ENCODE measurements at regions not wholly inside any gene's neighbourhood (a gene's known extent, or its start where the extent isn't known, plus 50 kb on each side); places are given as distances from the start of the nearest gene placed in this dataset.

DNA sequence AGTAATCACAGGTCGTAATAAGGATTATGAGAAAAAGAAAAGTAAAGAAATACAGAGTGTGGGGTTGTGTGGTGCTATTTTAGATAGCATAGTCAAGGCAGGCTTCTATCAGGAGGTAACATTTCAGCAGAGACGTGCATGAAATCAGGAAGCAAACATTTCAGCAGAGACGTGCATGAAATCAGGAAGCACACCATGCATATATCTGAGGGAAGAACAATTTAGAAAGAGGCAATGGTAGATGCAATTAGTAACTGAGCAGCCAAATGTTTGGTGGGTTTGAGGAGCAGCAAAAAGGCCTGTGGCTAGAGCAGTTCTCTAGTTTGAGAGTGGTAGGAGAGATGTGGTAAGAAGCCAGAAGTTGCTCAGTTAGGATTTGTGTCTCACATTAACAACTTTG lies 713.7 kb downstream of the ADCYAP1 start:
- TF ChIP-seq, protein P1, sequence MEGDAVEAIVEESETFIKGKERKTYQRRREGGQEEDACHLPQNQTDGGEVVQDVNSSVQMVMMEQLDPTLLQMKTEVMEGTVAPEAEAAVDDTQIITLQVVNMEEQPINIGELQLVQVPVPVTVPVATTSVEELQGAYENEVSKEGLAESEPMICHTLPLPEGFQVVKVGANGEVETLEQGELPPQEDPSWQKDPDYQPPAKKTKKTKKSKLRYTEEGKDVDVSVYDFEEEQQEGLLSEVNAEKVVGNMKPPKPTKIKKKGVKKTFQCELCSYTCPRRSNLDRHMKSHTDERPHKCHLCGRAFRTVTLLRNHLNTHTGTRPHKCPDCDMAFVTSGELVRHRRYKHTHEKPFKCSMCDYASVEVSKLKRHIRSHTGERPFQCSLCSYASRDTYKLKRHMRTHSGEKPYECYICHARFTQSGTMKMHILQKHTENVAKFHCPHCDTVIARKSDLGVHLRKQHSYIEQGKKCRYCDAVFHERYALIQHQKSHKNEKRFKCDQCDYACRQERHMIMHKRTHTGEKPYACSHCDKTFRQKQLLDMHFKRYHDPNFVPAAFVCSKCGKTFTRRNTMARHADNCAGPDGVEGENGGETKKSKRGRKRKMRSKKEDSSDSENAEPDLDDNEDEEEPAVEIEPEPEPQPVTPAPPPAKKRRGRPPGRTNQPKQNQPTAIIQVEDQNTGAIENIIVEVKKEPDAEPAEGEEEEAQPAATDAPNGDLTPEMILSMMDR (IDR thresholded peaks at IDR 0.05): no peak
- TF ChIP-seq MYBL2 (CRISPR knock-in tag; IDR thresholded peaks at IDR 0.05) (no peak), TEAD1 (CRISPR knock-in tag; IDR thresholded peaks at IDR 0.05) (no peak), IRF2 (CRISPR knock-in tag; IDR thresholded peaks at IDR 0.05; ENCODE audit: borderline replicate concordance, low read depth) (no peak), ATF1 (CRISPR knock-in tag; IDR thresholded peaks at IDR 0.05) (no peak)
- TF ChIP-seq, protein P2, sequence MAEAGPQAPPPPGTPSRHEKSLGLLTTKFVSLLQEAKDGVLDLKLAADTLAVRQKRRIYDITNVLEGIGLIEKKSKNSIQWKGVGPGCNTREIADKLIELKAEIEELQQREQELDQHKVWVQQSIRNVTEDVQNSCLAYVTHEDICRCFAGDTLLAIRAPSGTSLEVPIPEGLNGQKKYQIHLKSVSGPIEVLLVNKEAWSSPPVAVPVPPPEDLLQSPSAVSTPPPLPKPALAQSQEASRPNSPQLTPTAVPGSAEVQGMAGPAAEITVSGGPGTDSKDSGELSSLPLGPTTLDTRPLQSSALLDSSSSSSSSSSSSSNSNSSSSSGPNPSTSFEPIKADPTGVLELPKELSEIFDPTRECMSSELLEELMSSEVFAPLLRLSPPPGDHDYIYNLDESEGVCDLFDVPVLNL (CRISPR knock-in tag; IDR thresholded peaks at IDR 0.05; ENCODE audit: borderline replicate concordance, low read depth): no peak
- TF ChIP-seq, protein P3, sequence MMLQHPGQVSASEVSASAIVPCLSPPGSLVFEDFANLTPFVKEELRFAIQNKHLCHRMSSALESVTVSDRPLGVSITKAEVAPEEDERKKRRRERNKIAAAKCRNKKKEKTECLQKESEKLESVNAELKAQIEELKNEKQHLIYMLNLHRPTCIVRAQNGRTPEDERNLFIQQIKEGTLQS (CRISPR knock-in tag; conservative IDR thresholded peaks at IDR 0.05): no peak
- TF ChIP-seq, protein P4, sequence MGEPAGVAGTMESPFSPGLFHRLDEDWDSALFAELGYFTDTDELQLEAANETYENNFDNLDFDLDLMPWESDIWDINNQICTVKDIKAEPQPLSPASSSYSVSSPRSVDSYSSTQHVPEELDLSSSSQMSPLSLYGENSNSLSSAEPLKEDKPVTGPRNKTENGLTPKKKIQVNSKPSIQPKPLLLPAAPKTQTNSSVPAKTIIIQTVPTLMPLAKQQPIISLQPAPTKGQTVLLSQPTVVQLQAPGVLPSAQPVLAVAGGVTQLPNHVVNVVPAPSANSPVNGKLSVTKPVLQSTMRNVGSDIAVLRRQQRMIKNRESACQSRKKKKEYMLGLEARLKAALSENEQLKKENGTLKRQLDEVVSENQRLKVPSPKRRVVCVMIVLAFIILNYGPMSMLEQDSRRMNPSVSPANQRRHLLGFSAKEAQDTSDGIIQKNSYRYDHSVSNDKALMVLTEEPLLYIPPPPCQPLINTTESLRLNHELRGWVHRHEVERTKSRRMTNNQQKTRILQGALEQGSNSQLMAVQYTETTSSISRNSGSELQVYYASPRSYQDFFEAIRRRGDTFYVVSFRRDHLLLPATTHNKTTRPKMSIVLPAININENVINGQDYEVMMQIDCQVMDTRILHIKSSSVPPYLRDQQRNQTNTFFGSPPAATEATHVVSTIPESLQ (CRISPR knock-in tag; IDR thresholded peaks at IDR 0.05): no peak

All from WTC11 (cell line).